Amniotic epithelial cell (primary cell): ENCODE measurements at regions not wholly inside any gene's neighbourhood (a gene's known extent, or its start where the extent isn't known, plus 50 kb on each side); places are given as distances from the start of the nearest gene placed in this dataset.

Source experiments
- DNase-seq: peaks from one replicate; pipeline ENCODE4 v3.0.0-alpha.2; 2010; ENCODE audit warnings: low read depth

DNA sequence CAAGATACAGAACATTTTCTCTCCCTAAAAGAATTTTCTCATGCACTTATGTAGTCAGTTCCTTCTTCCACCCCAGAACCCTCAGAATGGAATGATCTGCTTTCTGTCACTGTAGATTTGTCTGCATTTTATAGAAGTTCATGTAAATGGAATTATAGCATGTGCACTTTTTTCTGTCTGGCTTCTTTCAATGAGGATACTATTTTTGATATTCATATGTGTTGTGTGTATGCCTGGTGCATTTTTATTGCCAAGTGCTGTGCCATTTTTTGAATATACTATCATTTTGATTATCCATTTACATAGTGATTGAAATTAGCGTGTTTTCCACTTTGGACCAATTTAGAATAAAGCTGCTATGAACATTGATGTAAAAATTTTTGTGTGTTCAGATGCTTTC lies 156.6 kb upstream of the ALCAM start:
- no peak for DNase-seq

DNA sequence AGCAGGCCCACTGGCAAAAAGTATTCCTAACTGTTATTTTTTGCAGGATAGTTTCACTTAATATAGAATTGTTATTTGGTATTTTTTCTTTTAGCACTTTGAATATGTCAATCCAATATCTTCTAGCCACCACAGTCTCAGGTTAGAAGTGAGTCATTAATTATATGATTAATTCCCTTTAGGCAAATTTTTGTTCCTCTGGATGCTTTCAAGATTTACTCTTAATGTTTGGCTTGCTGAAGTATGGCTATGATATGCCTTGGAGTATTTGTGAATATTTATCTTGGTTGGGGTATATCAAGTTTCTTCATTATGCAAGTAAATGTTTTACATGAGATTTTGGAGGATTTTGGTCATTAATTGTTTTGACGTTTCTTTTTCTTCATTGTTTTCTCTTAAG lies 152.1 kb upstream of the ALCAM start:
- DNase-seq = no peak

DNA sequence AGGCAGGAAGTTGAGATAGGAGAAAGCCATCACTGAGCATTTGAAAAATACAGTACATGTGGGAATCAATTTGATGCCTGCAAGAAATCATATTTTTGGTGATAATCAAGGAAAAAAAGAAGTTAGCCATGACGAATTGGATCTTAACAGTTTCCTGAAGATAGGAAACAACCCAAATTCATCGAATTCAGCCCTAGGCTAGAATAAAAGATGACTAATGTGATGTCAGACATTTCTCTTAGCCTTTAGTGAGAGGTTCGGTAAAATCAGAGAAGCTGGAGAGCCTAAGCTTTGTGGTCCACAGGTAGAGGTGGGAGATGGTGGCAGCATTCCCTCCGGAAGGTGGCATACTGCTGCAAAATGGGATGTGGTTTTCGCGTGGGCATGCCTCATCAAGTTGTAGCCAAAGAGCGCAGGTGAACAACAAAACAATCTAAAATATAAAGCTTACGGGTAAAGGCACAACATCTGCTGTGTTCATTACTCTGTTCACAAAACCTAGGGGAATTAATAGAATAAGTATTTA lies 144.1 kb upstream of the ALCAM start:
- DNase-seq = no peak

DNA sequence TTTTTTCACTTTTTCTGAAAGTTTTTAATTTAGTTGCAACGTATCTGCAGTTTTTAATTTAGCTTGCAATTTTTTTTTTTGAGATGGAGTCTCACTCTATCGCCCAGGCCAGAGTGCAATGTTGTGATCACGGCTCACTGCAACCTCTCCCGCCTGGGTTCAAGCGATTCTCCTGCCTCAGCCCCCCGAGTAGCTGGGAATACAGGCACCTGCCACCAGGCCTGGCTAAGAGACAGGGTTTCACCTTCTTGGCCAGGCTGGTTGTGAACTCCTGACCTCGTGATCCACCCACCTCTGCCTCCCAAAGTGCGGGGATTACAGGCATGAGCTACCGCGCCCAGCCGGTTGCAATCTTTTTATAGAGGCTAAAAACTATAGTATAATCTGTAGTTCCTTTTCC lies 142.9 kb upstream of the ALCAM start:
- DNase-seq = no peak

DNA sequence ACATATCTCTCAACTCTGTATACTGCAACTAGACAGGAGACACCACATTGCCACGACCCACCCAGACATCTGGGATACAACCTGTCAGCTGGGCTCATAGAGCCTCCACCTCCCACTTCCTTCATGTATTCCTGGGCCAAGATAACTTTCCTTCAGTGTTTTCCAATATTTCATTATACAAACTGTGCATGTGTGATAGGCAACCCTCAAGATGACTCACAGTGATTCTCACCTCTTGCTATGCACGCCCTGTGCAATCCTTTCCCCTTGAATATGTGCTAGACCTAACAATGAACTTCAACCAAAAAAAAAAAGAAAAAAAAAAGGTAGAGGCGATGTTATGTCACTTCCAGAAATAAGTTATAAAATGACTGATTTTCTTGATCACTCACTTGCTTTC lies 138.0 kb upstream of the ALCAM start:
- DNase-seq = peak; percentile 9

DNA sequence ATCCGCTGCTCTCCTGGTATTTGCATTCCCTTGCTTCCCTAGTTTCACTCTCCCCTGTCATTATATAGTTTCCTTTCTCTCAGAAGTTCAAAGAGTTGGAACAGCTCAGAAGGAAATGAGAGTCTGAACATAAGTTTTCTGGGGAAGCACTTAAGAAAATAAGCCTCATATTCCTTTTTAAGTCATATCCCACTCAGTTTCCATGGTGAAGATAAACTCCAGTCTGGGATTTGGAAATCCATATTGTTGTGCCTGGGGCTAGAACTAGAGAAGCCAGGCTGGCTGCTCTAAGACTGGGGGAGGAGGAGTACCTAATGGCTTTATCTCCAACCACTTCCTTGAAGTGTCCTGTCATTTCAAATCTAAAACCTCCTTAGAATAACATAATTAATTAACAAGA lies 134.2 kb upstream of the ALCAM start:
- DNase-seq = no peak

DNA sequence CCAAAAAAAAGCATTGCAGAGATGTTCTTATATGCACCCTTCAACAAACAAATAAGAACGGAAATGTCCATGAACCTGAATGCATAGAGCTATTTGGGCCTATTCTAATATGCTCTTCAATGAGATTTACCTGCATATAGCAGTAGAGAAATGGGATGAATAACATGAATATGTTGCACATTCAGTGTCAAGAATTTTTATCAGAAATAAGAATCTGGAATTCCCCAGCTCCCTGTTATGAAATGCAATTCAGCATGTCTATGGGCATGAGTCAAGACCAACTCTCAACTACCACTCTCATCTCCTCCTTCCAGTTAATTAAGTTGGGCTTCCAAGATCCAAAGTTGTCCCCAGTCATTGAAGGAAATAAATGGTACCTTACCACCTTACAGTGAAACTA lies 133.7 kb upstream of the ALCAM start:
- peak; percentile 45 for DNase-seq

DNA sequence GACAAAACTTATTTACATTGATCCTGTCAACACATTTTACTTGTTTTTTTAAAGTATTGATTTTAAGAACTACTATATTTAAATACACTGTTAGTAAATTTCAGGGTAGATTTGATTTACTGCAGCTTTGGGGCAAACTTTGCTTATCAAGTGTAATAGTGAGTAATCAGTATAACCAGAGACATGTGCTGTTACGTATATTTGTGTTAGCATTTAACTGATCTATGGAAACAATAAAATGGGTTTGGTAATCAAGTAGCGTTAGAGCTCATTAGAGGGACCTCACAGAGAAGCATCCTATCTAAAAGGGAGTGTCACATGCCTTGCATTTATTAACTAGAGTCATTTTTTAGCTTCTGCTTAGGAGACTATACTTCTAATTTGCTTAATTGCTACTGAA lies 131.5 kb upstream of the ALCAM start:
- no peak for DNase-seq

DNA sequence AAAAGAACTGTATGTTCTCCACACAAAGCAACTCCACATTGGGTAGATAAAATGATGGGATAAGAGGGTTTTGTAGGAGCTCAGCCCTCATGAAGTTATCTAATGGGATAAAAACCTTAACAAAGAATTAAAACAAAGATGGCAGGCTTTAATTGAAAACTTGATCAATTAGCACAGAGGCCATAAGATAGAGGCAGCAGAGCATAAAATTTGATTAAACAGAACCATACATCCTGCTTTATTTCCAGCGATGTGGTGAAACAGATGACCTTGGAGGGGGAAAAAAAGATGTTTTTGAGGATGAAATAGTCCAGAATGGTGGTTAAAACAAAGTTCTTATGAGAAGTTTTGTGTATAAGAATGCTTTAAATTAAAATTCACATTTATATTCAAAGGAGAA lies 130.9 kb upstream of the ALCAM start:
- no peak for DNase-seq

DNA sequence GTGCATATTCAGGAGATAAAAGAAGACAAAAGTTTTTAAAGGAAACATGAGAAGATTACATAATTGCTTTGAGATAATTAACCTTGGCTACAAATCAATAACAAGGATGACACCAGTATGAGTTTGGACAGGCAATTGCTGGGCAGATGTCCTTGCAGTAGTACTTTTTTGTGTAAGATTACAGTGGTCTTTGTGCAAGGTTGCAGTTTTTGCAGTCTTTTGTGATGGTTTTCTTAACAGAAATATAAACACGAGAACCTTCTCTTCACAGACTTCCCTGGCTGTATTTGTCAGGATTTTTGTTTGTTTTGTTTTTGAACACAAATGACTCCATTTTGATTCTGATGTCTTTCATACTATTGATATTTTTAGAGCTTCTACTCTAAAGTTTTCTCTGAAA lies 128.3 kb upstream of the ALCAM start:
- no peak for DNase-seq

DNA sequence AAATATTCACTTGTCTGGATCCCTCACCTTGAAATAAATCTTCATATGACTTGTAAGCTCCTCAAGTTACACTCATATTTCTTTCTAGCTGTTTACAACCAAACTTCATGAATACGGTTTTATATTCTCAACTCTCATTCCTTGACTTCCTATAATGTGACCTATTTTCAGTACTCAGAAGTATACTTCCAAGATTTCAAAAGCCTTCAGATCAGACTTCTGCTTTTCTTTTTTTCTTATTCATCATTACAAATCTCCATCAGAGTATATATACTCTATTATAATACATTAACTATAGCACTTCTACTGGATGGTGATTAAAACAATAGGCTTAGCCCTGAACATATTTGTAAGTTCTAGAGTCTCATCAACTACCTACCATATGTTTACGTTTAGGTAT lies 123.6 kb upstream of the ALCAM start:
- no peak for DNase-seq

DNA sequence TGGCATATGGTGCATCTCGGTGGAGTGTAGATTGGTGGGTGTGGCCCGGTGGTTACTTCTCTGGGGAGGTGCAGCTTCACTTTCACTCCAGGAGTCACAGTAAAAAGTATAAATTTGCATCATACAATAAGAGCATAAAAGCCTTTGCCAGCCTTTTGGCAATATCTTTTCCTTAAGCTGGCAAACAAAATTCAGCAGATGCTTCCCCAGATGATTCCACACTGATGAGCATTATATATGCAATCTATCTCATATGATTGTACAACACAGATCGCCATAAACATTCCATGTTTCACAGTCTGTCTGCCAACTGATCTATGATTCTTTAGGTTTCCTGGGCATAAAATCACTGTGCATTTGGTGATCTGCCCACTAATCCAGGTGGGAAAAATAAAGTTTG lies 120.2 kb upstream of the ALCAM start:
- no peak for DNase-seq

DNA sequence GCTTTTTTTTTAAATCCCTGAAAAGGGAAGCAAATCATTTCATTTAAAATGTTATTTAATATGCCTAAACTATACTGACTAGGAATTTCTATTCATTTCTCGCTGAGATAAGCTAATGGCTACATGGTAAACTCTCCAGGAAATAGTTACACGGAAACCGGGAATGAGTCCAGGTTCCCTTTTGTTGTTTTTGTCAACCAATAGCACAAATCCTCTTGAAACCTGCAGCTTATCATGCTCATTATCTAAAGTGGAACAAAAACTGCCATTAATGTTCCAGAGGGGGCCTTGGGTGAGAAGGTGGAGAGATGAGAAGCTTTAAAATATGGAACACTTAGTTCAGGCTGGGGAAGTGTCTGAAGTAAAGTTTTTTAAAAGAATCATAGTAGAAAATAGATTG lies 113.5 kb upstream of the ALCAM start:
- DNase-seq = no peak

DNA sequence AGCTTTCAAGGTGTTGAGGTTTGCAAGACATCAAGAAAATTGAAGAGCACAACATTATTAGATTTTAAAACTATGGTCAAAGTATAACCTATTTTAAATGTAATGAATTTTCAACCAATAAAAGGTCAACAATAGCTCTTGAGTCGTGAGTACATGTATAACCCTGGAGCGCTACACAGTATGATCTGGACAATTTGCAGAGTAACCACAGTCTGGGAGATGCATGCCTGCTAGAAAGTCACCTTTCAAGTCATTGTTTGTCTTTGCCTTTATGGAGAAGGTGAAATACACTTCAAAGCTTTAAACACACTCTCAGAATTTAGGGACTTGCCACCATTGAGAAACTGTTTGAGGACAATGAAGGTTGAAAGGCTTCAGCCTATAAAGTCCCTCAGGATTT lies 112.6 kb upstream of the ALCAM start:
- DNase-seq = no peak

DNA sequence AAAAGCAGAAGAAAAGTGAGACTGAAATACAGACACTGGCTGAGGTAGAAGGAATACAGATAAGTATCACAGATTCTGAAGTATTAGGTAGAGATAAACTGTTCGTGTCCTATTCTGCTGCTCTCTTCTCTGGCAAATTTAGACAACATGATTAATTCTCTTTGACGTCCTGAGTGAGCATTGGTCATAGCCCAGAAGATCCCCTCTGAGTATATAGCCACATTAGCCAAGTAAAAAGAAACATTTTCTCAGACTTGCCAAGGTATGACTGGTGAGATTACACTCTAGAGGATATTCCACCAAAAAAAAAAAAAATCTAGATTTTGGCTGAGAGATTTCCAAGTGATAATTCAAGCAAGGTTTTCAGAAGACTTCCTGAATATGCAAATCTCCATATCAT lies 111.4 kb upstream of the ALCAM start:
- peak; percentile 10 for DNase-seq

DNA sequence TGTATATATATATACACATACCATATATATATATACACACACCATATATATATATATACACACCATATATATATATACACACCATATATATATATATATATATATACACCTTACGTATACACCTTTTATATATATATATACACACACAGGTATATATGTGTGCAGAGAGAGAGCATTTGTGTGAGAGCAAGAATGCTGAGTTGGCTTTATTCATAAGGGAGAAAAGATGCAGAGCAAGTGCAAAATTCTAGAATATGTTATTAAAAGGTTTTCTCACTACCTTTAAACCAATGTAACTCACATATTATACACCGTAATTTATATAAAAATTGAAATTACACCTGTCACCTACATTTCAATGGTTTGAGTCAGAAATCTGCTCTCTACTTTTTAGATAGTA lies 107.2 kb upstream of the ALCAM start:
- no peak for DNase-seq

DNA sequence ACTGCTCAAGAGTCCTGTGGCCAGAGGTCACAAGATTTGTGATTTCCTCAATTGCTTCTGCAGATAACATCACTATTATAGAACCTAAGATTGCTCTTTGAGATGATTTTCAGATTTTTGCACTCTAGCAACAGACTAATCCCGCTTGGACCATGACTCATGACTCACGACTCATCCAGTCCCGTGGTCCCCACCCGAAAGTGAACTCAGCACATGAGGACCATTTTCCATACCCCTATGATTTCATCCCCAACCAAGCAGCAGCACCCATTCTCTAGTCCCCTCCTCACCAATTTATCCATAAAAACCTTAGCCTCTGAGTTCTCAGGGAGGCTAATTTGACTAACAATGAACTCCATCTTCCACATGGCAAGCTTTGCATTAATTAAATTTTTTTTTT lies 106.3 kb upstream of the ALCAM start:
- no peak for DNase-seq

DNA sequence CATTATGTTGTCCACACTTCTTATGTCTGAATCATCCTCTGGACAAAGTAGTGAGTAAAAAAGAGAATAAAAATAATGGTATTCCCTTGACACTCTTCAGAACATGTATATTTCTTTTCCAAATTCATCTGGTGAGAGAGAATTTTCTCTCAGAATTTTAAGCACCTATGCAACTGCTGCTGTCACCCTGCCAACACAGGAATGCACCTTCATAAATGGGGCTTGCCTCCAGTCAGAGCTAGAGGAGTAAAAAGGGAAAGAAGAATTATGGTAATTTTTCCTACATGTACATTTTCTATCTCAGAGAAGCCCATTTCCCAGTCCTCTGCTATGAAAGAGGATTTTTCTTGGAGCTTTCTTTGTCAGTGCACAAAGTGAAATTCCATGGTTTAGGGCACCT lies 92.2 kb upstream of the ALCAM start:
- no peak for DNase-seq

DNA sequence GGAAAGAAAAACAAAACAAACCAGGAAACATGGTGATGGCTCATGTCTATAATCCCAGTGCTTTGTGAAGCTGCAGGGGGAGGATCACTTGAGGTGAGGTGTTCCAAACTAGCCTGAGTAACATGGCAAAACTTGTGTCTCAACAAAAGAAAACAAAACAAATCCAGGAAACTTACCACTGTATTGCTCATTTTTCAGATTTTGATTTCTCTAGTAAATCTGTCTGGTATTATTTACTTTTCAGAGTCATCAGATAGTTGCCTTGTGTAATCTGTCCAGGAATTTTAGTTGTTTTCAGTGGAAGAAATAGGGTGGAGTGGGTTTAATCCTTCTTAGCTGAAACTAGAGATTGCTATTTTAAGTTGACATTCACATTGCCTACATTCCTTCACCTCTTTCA lies 91.8 kb upstream of the ALCAM start:
- DNase-seq = peak; percentile 79

DNA sequence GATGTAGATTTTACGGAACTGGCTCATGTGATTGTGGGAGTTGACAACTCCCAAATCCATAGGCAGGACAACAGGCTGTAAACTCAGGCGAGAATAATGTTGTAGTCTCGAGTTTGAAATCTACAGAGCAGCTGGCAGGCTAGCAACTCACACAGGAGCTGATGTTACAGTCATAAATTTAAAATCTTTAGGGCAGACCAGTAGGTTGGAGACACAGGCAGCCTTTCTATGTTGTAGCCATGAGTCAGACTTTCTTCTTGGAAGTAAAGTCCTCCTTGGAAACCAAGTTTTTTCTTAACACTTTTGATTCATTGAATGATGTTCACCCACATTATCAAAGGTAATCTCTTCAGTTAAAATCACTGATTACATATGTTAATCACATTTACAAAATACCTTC lies 89.1 kb upstream of the ALCAM start:
- peak; percentile 30 for DNase-seq

DNA sequence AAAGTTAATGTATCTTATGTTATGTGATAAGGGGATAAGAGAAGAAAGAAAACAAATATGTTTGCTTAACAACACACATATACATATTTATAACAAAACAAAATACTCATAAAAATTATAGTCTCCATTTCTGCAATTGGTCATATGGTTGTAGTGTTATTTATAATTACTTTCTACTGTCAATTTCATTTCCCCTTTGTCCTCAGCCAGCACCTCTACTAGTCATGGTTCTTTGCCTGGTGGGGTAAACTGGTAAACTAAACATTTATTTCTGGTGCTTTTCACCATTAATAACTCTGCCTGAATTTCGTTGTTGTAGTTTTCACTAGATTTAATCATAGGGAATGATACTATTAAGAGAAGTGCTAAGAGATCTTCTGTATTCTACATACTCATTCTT lies 88.0 kb upstream of the ALCAM start:
- DNase-seq = no peak

DNA sequence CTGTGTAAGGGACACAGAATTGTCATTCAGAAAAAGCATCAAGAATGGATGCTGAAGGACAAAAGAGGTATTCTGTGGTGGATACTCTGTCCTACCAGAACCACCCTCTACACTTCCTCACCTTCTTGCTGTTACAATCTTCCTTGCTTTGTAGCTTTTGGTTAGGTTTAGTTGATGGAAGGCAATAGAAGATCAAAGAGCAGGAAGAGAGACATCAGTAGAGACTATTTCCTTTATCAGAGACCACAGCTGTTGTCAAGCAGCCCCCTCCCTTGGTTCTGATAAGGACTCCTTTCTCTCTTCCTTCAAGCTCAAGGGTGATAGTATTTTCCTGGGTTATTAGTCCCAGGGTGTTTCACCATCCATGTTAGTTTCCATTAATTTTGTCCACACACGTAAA lies 84.7 kb upstream of the ALCAM start:
- DNase-seq = no peak

DNA sequence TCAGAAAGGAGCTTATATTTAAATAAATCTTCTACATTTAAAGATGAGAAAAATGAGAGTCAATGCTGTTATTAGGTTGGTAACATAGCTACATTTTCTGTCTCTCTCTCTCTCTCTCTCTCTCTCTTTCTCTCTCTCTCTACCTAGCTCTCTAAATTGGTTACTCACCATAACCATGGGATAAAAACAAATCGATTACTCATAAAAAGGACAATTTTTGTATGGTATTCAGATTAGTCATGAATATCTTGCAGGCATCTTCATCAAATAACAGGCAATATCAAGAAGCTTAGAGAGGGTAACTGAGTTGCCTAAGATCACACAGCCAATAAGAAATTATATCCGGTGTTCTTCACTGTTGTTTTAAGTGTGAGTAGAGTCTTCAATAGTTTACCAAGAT lies 81.8 kb upstream of the ALCAM start:
- no peak for DNase-seq

DNA sequence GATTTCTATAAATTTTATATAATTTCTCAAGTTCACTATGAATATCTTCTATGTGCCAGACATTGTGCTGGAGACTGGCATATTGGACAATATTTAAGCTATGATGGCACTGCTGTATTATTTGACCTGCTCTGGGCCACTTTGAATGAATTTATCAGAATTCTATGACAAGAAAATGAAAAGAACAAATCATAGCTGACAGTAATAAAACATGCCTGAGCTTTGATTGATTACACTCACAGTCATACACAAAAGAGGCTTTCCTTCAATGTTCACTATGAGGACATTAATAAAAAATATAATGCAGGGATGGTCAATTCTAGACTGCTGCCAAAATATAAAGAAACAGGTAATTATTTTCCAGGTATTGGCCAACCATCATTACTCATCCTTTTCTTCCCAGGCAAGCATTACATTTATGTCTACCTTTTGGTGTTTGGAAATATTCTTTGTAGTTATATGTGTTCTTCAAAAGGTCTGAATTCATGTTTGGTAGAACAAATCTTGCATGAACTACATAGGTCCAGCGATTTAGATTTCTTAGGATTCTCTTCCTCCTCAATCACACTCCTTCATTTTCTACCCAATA lies 81.0 kb upstream of the ALCAM start:
- DNase-seq = no peak

DNA sequence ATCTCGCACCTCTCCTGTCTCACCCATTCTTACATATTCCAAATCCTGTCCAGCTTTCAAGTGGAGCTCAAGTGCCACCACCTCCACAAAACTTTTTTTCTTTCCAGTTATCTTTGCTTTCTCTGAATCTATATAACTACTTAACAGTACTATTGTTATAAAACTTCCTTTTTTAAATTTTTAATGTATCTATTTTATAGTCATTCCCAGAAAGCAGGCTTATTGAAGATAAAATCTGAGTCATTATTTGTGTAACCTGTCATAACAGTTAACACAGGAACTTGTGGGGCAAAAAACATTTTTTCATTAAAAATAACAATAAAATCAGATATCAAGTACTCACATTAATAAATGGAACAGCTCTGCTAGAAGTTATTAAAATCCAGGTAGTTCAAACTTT lies 73.3 kb upstream of the ALCAM start:
- DNase-seq = no peak
